HG03135 (cell line): ENCODE measurements at regions not wholly inside any gene's neighbourhood (a gene's known extent, or its start where the extent isn't known, plus 50 kb on each side); places are given as distances from the start of the nearest gene placed in this dataset.
"Not testable (repeated sequence)": the region's sequence is repeated elsewhere in the genome, so short reads cannot be mapped to it uniquely, and the experiment has no call there.

Experiments
- ATAC-seq: cut with Tn5 transposase; IDR thresholded peaks from one replicate; pipeline ENCODE4 v1.9.1; 2021; ENCODE audit warnings: mild to moderate bottlenecking, moderate library complexity; ENCODE audit not compliant: unreplicated experiment

DNA sequence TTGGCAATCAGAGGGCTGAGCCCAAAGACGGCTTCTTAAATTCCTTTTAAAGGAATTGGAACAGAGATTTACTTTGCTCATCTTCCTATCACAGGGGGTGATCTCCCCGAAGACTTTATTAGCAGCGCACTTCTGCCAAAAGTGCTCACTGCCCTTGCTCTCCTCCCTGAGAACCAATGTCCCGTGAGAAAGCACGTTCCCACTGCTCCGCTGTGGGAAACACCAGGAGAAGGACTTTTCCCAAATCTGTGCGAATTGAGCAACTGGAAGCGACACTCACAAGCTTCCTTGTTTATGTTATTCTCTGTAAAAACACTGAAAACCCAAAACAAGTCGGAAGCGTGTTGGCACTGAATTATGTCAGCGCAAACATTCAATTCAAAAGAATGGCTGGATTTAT lies 670.8 kb upstream of the NR2F2 start:
- ATAC-seq = no peak

DNA sequence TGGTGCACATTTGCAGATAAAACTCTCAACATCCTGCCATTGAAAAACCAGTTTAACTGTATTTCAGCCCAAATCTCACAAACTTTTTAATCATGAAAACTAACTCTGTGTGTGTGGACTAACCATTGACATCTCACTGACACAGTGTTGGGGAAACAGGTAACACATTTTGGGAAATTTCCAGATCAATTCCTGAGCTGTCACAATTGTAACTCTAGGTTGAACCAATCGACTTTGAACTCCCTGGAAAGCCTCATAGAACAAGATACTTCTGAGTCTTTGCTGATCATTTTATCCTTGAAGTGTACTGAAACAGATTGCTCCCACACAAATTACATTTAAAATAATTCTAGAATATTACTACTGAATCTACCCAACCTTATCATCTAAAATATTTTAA lies 667.9 kb upstream of the NR2F2 start:
- no peak for ATAC-seq

DNA sequence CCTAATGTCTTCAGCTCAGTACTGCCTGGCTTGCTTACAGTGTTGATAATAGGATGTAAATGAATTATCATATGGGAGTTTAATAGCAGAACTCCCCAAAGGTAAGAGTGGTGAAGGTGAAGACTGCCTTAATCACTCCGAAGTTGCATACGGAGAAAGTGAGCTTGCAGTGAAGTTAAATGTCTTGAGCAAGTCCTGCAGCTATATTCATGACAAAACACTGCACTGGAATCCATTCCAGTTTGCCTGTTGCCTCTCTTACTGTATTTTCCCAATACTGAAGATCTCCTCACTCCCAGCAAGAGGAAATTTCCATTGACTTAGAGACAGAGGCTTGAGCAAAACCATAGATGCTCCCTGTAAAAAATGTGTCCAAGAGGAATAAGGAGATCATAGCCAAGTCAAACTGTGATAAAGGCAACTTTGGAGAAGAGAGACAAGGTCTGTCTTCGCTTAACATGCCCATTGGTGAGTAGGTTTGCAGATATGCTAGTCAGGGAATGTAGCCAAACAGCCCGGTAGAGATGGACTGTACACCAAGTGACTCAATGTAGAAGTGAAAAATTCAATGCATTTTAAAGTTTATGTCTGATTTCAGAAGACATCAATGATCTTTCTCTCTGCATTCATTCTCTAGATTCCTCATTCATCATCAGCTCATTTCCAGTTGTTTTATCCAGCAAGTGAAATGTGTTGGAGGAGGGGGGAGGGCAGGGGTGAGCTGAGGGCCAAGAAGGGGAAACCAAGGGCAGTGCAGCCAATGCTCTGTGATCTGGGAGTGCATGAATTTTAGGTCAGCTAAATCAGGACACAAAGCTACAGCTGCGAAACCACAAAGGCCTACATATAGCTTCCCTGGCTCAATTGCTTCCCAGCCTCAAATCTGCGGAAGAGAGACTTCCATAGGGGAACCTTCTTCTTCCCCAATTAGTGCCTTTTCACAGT lies 667.1 kb upstream of the NR2F2 start:
- no peak for ATAC-seq

DNA sequence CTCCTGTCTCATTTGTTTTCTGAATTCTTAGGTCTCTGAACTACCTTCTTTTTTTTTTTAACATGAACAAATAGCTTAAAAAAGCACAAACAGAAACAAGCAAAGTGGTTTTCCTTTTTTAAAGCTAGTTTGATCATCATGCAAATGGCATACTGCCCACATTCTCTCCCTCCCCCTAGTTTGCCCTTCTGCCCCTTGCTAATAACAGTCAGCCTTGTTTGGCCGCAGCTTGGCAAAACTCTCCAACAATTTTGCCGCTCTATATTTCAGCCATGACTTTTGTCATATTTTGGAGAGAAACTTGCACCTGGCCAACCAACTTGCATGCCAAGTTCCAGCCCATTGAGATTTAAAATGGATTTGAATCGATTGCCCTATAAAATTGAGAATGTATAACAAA lies 666.0 kb upstream of the NR2F2 start:
- ATAC-seq = no peak

DNA sequence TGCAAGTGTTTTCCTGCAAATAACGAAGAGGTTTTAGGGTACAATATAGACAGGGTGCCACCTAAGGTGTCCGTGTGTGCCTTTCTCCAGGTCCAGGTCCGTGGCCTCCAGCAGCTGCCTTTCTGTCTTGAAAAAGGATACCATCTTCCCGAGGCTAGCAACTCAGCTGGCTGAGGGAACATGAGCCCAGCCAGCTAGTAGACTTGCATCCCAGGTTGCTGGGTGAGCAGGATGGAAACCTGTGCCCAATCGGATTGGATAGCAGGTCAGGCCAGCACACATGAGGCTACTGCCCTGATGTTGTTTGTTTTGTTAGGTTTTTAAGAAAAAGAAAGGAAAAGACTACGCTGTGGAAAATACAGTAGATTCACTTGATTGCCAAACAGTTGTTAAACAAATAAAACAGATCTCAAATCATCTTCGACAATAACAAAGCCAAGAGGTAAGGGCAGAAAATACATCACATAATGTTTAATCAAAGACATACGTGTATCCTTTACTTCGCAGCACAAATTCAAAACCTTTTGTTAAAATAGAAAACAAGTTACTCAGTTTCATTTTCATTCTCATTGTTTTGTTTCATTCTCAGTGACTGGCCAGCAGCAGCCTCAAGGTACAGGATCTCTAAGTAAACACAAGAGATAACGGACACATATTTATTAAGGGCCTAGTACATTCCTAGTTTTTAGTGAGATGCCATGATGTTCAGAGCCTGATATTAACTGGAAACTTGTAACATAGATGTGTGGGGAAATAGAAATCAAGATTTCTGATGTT lies 661.2 kb upstream of the NR2F2 start:
- no peak for ATAC-seq

DNA sequence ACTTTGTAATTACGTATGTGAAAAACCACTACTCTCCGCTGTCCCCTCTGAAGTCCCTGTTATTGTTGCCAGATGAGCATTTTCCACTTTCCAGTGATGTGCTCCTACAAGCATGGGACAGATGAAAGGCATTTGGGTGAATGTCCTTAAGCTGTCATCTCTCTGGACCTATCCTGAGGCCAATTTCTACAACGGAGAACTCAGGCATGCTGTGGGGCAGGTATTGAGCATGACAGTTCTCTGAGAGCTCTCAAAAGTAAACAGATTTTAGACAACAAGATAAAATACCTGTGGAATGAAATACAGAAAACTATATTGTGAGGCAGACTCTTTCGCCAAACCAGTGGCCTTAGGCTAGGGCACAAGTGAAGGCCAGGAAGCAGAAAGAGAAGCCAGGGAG lies 656.5 kb upstream of the NR2F2 start:
- no peak for ATAC-seq

DNA sequence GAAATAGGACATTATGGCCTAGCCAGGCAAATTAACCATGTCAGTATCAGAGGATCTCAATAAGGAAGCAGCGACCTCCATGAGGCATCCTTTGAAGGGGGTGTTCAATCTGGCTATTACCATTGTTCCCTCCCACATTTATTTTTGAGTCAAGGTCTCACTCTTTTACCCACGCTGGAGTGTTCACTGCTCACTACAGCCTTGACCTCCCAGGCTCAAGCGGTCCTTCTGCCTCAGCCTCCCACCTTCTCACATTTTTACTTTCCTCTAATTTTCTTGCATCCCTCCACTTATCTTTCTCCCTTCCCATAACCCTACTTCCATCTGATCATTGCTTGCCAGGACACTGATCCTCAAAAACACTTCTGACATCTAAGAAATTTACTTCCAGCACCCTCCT lies 654.0 kb upstream of the NR2F2 start:
- ATAC-seq = no peak

DNA sequence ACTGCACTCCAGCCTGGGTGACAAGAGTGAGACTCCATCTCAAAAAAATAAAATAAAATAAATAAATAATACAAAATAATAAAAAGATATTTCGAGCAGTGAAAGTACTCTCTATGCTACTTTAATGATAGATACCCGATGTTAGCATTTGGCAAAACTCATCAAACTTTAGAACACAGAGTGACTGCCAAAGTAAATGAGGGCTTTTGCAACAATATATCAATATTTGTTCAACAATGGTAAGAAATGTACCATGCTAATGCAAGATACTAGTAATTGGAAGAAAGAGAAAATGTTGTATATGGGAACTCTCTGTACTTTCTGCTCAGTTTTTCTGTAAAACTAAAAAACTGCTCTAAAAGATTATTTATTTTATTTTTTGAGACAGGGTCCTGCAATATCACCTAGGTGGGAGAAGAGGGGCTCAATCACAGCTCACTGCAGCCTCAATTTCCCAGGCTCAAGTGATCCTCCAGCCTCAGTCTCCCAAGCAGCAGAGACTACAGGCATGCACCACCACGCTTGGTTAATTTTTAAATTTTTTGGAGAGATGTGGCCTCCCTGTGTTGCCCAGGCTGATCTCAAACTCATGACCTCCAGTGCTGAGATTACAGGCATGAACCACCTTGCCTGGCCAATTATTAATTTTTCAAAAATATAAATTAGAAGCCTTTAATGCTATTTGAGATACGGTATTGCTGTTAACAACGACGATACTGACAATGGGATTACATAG lies 650.5 kb upstream of the NR2F2 start:
- no peak for ATAC-seq

DNA sequence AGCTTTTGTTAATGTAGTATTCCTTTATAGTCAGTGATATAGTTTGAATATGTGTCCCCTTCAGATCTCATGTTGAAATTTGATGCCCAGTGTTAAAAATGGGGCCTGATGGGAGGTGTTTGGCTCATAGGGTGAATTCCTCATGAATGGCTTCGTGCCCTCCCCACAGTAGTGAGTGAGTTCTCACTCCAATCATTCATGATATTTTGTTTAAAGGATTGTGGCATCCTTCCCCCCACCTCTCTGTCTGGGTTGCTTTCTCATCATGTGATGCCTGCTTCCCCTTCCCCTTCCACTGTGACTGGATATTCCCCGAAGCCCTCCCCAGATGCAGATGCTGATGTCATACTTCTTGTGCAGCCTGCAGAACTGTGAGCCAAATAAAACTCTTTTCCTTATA lies 649.8 kb upstream of the NR2F2 start:
- no peak for ATAC-seq

DNA sequence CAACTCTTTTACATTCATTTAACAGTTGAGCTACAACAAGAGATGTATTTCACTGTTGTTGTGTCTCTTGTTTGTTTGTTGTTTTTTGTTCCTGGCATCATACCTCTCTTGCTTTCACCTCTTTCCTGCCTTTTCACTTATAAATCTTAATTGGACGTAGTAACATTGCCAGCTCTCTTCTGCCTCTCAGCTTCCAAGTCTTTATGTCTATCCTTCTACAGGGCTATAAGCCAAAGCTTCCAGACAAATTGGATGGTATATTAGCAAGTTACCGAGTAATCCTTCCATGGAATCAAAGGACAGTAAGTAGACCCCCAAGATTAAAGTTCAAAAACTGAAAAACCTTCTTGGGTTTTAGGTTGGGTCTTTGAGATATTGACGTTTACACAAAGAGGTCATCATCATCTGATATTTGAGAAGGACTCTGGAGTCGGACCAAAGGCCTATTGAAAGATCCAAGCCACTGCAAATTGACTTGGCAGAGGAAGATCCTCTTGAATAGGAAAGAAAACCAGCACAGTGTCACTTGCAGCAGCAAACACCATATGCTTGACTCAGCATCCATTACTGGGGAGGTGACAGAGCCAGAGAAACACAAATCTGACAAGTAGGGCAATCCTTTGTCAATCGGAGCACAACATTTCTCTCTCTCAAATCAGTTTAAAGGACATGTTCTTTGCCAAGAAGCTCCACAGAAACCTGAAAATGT lies 648.5 kb upstream of the NR2F2 start:
- no peak for ATAC-seq

DNA sequence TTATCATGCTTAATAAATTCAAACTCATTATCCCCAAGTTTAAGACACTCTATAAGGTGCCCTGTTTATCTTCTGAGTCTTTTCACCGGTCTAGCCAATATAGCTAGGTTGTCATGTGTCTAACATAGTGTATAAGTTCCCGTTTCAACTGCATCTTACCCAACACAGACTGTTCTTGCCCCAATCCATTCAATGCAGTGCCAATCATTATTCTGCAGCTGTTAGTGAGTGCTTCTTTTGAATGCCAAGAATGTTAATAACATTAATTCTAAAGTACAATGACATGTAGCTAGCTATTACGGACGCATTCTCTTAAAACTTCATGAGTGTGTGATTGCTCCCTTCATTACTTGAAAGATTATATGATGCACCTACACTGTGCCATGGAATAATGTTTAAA lies 646.4 kb upstream of the NR2F2 start:
- ATAC-seq = no peak

DNA sequence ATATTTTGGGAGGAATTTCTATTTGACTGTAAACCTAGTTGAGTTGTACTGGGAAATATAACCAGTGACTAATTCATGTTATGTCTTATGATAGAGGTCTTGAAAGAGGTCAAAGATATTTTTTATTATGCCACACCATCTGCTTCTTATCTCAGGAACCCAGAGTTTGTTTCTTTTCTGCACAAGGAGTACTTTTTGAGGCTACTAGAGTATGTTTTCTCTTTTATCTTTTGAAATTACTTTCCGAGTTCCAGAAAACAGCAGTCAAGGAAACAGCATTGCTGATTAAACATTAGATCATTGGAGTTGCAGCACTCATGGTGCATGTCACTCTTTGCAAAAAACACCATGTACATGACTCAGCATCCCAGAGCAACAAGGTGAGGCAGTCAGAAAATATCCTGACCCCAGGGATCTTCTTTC lies 645.8 kb upstream of the NR2F2 start:
- ATAC-seq = no peak

DNA sequence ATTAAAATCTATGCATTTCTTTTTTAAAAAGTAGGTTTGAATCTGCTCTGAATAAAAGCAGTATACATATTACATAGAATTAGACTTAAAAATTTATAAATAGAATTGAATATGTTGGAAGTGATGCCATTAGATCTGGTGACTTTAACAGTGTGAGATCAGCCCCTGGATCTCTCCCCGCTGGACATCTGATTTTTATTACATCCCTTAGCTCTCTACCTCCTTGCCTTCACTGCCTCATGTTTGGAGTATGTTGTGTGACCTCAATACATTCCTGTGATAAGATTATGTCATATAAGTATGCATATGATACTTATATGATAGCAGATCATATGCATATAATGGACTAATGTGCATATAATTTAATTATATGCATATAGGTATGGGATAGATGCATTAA lies 643.4 kb upstream of the NR2F2 start:
- ATAC-seq = no peak

DNA sequence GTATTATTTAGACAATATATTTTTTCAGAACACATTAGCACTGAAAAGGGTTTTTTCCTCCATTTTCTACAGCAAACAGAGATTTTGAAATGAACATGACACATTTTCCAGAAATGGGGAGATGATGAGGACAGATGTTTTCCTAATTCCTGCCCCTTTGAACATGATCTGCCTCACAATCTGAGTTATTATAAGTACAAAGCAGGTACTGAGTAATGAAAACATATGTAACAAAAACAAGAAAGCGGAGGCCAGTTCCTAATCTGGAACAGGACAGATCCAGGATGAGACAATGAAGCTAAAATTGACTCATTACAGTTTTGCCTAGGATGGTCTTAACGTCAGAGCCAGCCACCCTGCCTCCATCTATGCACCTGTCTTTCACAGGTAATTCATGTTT lies 642.8 kb upstream of the NR2F2 start:
- no peak for ATAC-seq

DNA sequence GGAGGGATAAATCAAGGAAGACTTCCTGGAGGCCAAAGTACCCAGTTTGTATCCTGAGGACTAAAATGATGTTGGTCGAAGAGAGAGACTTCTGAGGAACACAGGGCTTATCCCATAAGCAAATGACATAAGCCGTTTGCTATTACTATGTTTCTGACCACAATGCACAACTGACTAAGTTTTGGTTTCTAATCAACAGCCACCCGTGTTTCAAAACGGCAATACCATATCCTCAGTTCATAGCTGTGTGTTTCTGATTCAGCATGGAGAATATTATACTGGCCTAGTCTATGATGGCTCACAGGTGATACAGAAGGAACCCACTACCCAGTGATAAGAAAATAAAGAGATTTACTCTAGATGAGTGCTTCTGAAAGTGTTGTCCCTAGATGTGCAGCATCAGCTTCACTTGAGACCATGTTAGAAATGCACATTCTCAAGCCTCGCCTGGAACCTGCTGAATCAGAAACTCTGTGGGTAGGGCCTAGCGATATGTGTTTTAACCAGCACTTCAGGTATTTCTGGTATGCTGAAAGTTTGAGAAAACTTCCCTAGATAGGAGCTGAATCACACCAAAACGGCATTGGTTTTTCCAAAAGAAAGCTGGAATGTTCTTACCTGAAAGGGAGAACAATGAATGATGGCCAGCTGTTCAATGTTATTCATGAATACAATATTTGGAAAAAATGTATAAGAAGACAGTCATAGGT lies 639.7 kb upstream of the NR2F2 start:
- ATAC-seq = no peak

DNA sequence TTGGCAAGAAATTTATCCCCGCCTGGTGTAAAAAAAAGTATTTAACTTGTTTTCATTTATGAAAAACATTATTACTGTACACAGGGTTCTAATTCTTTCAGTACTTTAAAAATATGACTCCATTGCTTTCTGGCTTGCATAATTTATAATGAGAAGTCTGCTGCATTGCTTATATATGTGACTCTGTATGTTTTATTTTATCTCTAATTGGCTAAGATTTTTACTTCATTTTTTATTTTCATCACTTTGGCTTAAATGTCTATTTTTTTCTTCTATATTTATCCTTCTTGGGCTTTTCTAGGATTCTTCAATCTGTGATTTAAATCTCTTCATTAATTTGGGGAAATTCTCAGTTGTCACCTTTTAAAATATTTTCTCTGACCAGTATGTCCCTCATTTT lies 636.6 kb upstream of the NR2F2 start:
- ATAC-seq = no peak

DNA sequence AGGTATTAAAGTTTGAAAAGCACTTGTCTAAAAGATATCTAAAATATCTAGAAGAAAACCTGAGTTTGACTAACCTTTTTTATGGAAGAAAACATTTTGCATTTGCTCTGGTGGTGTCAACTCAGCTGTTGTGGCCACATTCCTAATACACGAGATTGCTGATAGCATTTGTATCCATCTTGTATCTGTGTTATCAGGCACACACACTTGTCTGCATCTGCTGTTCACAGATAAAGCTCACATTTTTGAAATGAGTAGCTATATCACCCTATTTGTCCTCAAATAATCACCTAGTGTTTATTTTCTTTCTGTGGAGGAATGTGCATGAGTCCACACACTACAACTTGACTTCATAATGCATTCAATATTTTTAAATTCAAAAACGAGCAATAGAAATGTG lies 632.3 kb upstream of the NR2F2 start:
- ATAC-seq = no peak

DNA sequence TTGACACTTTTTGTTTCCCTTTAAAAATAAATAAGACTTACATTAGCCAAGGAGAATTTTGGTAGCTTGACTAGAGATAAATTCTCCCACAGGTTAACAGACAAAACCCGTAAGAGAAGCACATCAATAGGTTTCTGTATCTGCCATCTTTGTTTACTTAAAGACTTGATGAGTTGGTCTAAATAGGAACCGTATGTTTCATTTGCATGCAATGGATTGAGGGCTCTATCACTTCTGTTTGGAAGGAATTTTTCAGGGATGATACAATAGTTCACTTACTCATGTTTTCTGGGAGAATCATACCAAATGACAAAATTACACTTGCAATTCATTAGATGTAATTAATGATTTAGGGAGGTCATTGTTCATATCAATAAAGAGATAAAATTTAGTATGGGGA lies 631.5 kb upstream of the NR2F2 start:
- ATAC-seq = no peak

DNA sequence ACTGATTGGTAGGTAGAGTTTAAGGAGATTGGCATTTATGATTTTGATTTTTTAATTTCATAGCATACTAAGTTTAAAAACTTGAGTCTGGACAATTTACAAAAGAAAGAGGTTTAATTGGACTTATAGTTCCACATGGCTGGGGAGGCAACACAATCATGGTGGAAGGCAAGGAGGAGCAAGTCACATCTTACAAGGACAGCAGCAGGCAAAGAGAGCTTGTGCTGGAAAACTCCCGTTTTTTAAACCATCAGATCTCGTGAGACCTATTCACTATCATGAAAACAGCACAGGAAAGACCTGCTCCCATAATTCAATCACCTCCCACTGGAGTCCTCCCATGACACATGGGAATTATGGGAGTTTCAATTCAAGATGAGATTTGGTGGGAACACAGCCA lies 630.9 kb upstream of the NR2F2 start:
- ATAC-seq = no peak

DNA sequence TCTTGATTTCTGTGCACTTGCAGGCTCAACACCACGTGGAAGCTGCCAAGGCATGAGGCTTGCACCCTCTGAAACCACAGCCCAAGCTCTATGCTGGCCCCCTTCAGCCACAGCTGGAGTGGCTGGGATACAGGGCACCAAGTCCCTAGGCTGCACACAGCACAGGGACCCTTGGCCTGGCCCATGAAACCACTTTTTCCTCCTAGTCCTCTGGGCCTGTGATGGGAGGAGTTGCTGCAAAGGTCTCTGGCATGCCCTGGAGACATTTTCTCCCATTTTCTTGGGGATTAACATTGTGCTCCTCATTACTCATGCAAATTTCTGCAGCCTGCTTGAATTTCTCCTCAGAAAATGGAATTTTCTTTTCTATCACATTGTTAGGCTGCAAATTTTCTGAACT lies 629.8 kb upstream of the NR2F2 start:
- not testable (repeated sequence) for ATAC-seq
